ENCODE measurements at regions not wholly inside any gene's neighbourhood (a gene's known extent, or its start where the extent isn't known, plus 50 kb on each side); places are given as distances from the start of the nearest gene placed in this dataset.
"Not testable (repeated sequence)": the region's sequence is repeated elsewhere in the genome, so short reads cannot be mapped to it uniquely, and the experiment has no call there.

GRCh38 chr20:19027971-19028370 is 184.5 kb upstream of the SLC24A3 start:
- FAIRE-seq: no peak

GRCh38 chr20:19041787-19042186 is 170.7 kb upstream of the SLC24A3 start:
- no peak for FAIRE-seq

- no peak for FAIRE-seq
Observed at GRCh38 chr20:19045371-19045770, 167.1 kb upstream of the SLC24A3 start.

DNA sequence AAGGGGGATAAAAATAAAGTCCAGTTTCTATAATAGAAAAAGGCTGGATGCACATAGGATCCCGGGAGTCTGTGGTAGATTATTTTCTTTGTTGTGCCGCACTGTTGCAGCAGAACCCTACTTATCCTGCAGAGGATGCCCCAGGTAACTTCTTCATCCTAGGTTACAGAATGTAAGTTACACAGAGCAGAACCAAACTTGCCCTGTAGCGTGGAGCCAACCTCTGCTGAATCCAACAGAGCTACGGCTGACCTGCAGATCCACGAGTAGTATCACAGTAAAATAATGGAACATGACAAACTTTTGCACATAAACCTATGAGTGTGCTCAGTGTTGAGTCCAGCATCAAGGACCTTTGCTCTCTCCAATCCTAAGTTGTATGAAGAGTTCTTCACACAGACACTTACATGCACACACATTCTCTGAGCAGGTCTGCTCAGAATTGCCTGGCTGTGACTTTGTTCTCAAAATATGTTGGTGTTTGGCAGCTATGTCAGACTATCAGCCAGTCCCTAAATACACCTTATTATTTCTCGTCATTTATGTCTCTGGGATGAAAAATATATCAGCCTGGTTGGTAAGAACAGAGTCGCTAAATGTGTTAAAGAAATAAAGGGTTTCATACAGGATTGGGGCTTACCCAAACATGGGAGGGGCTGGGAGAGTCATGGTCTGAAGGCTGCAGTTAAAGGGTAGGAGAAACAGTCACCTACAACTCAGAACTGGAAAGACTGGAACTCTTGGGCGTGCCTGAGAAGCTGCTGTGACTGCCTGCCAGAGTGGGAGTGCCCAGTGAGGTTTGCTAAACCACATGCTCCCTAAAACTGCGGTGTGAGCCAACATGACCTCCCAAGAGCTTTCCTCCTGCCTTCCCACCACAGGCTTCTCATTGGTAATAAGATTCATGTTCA is 165.1 kb upstream of the SLC24A3 start:
- no peak for FAIRE-seq

DNA sequence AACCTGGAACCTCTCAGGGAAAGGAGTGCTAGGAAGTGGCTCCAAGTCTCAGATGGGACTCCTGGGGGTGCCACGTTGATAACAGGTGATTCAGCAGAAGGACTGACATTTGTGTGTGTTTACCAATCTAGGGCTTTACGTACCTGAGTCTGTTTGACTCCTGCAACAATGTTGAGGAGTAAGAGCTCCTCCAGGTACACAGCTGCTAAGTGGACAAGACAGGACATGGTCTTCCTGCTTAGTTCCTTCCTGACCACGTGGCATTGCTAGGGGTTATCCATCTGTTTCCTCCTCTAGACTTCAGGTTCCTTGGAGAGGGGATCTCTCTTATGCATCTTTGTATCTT is 164.5 kb upstream of the SLC24A3 start:
- FAIRE-seq: no peak

GRCh38 chr20:19048995-19049501 is 163.4 kb upstream of the SLC24A3 start:
- FAIRE-seq: no peak

DNA sequence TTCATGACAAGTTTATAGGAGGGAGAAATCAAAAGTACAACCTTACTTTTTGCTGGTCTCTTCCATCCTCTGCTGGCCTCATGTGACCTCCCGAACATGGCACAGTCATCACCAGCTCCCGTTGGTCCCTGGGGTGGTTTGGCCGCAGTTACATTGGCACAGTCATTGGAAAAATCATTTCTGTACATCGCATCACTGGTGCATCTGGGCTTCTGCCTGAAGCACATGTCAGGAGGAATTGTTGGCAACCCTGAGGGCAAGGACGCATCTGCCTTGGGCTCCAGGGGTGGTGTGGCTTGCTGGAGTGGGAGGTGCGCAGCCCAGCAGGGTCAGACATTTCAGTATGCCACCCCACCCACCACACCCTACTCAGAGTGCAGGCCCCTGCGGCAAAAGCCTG is 162.9 kb upstream of the SLC24A3 start:
- FAIRE-seq: no peak

DNA sequence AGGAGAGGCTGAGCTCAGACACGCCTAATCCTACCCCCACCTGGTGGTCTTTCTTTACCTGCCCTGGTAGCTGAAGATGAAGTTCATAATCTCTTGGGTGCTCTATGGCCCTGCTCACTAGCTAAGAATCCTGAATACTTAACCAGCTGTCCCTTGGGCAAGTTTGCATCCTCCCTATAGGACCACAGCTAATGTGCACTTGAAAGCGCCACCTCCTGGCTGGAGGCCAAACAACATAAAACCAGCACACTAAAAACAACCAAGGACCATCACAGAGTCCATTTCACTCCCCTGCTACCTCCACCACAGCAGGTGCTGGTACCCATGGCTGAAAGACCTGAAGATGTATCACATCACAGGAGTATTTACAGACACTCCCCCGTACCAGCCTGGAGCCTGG is 155.5 kb upstream of the SLC24A3 start:
- no peak for FAIRE-seq

GRCh38 chr20:19064788-19065187 is 147.7 kb upstream of the SLC24A3 start:
- not testable (repeated sequence) for FAIRE-seq

- no peak for FAIRE-seq
Observed at GRCh38 chr20:19067986-19068385, 144.5 kb upstream of the SLC24A3 start.

DNA sequence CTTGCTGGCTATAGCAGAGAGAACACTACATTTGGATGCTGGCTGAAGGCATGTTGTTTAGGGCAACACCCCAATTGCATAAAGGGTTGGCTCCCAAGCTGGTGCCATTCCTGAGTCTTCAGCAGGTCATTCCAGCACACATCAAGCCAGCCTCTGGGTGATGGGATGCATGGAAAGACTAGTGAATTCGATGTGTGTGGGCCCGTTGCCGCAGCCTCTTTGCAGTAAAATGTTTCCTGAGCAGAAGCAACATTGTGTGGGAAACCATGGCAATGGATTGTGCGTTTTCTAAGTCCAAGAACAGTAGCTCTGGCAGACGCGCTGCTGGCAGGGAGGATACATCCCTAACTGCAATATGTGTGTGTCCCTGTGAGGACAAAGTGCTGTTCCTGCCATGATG is 142.4 kb upstream of the SLC24A3 start:
- no peak for FAIRE-seq

GRCh38 chr20:19070681-19071445 is 141.6 kb upstream of the SLC24A3 start:
- FAIRE-seq: no peak

DNA sequence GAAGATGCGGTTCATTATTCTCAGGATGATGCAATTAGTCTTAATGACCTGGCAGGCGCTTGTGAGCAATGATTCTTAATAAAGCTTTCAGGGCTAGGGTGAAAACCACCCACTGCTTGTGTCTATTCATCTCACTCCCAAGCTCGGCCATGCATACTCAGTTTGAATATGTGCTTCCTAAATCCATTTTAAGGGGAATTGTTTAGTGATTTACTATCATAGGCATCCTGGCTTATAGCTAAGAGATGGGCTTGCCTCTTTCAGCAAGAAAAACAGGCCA is 141.1 kb upstream of the SLC24A3 start:
- FAIRE-seq: no peak

GRCh38 chr20:19071902-19072498 is 140.4 kb upstream of the SLC24A3 start:
- no peak for FAIRE-seq

- FAIRE-seq: no peak
Observed at GRCh38 chr20:19072988-19073387, 139.5 kb upstream of the SLC24A3 start.

DNA sequence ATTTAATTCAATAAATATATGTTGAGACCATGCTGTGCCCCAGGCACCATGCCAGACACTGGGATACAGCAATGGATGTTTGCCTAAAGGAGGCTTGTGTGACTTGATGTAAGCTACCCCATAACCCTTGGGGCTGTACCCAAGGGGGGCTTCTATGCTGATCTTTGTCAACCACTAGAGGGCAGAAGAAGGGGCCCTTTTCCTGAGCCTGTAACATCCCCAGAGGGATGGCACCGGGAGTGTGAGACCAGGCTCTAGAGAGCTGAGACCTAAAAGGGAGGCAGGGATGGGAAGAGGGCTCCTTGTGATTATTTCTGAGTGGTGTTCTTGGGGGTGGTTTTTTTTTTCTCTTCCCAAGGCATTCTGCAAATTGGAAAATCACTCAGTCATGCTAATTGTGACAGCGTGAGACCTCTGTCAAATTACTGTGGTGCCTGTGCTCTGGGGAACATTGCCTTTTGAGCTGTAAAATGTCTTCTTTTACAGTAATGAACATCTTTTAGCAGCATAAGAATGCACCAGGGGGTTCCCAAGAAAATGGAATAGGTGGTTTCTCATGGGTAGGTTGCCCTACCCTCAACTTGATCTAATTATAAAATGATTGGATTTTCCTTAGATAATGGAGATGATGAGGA is 138.7 kb upstream of the SLC24A3 start:
- FAIRE-seq: no peak

GRCh38 chr20:19074356-19074755 is 138.1 kb upstream of the SLC24A3 start:
- no peak for FAIRE-seq

- FAIRE-seq: no peak
Observed at GRCh38 chr20:19074828-19075516, 137.5 kb upstream of the SLC24A3 start.

DNA sequence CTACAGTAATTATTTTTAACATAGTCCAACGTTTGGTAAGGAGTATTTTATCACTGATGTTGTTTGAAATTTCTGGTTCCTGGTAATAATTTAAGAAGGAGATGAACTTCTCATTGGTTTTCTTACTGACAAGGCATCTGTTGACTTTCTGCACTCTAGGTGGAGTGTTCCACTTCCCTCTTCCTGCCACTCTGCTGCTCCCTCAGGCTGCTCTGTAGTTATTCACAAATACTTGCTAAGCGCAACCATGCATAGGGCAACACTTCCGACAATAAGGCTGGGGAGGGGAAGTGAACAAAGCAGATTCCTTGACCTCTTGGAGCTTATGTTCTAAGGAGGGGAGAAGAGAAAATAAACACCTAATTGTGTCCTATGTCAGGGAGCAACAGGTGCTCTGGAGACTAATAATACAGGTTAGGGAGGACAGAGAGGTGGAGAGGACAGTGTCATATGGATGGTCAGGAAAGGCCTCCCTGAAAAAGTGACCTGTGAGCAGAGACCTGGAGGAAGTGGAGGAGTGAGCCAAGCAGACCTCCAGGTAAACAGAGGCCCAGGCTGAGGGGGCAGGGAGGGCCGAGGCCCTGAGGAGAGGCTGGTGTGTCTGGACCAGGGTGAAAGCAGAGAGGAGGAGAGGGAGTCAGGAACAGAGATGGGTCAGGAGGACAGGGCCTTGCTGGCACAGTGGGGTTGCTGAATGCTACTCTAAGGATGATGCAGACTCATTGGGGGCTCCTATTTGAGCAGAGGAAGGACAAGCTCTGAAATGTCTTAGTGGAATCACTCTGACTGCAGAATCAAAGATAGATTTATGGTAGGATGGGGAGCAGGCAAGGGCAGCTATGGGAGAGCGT is 134.8 kb upstream of the SLC24A3 start:
- FAIRE-seq: no peak

- FAIRE-seq: no peak
Observed at GRCh38 chr20:19078448-19079373, 133.7 kb upstream of the SLC24A3 start.
